Ecto neural progenitor cell (in vitro differentiated cells): ENCODE measurements at regions not wholly inside any gene's neighbourhood (a gene's known extent, or its start where the extent isn't known, plus 50 kb on each side); places are given as distances from the start of the nearest gene placed in this dataset.

Experiments
- DNase-seq: peaks from one replicate; pipeline ENCODE4 v3.0.0-alpha.2; 2018; ENCODE audit warnings: low spot score

DNA sequence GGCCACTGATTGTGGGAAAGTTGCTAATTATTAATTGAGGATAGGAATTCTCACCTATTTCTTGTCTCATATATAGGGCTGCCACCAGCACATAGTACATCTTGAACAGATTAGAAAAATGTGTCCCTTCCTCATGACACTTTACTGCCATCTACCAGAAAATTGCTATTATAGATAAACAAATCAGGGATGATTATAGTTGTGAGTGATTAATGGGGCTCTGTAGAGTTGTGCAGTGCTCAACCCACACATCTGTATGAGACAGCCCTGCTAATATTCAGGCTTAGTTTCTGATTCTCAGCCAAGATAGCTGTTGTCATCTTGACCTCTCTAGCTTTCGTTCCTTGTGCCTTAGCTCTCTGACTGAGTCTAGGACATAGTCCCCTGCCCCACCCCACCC, 373.3 kb downstream of the TLE4 start:
- no peak for DNase-seq

DNA sequence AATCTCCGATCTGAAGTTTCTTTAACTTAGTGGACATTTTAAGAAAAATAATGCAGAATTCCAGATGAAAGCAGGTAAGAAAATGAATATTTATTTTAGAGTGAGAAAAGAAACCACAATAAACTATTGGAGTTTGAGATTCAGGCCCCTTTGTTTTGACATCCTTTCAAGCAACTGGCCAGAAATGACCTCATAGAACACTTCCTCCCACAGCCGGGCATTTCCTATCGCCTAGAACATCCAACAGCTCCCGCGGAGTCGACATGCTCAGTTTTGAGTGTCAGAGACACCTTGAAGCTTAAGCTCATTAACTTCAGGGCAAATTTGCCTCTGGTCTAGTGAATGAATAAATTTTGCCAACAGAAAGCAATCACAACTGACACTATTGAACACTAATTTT, 369.2 kb downstream of the TLE4 start:
- DNase-seq, result no peak

DNA sequence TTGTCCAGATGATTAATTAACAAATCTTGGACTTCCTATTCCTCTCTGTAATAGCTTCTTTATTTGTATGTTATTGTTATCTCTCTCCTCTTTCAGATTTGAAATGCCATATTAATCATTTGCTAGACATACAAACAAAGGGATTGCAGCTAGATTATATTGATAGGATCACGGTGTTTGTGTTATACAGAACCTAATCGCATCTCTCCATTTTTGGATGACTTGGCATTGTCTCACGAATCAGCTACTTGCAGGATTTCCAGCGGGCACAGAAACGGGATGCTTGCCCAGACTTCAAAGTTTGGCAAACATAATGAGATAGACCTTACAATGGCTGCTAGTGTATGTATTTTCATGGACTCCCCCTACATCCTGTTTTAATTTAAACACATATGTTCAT, 368.1 kb downstream of the TLE4 start:
- DNase-seq, result no peak

DNA sequence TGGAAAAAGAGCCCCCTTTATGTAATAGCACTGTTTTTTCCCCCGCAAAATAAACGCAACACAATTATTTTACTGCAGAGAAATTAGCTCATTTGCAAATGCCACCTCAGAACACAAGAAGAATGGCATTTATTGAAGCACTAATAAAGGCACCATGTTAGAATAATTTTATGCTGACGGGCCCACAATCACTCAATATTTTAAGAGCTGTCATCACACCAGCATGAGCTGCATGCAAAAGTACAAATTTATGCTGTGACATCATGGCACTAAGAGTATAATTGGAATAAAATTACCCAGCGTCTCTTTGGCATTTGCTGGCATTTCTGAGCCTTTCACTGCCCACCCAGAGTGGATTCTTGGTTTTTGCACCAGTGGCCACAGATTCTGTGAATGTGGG, 364.6 kb downstream of the TLE4 start:
- DNase-seq, result no peak

DNA sequence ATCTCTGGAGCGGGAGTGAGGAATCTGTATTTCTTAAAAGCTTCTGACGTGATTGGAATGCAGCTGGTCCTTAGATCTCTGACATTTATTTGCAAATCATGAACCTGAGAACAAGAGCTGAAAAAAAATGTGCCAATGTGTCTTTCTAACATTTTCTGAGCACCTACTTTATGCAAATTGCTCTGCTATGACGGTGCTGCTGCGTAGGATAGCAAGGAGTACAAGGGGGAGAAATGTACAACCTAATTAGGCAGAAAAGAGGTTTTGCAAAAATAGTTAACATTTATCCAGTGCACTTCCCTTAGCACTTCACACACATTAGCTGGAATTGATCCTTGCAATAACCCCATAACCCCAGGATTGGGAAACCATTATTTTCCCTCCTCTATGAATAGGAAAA, 357.5 kb downstream of the TLE4 start:
- DNase-seq, result no peak

DNA sequence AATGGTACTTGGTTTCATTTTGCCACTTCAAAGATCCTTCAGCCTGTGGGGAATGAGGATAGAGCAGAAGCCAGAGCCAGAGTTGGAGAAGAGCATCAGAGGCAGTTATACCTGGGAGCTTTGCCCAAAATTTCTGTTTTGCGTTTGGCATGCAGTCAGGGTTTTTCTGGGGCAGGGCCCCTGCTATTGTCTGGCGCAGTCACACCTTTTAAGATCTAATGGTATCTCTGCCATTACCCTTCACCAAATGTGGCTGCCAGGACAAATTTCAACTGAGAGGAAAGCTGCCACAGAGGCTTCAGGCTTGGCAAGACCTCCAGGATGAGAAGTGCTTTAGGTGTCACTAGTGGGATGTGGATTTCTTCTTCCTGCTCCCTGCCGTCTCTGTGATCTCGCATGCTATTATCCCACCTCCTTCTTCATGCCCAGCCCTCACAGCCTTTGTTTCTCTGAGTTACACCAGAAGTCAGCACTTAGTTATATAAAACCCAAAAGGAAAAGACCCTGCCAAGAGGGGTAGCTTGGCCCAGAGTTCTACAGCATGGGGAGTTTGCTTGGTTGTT, 357.0 kb downstream of the TLE4 start:
- no peak for DNase-seq

DNA sequence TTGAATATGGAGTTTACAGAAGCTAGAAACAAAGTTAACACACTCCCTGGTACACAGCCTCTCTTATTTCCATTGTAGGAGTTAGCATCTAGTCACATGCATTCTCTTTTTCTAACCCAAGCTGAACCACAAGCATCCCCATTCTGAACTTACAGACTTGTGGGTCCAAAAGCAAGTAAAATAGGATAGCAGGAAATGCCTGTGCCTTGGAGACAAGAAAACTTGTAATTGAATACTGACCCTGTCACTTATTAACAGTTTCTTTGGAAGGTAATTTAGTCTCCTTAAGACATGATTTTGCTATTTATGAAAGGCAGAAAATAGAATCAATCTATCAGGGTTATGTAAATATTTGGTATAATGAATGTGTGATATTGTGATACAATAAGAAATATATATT, 353.6 kb downstream of the TLE4 start:
- DNase-seq, result no peak

DNA sequence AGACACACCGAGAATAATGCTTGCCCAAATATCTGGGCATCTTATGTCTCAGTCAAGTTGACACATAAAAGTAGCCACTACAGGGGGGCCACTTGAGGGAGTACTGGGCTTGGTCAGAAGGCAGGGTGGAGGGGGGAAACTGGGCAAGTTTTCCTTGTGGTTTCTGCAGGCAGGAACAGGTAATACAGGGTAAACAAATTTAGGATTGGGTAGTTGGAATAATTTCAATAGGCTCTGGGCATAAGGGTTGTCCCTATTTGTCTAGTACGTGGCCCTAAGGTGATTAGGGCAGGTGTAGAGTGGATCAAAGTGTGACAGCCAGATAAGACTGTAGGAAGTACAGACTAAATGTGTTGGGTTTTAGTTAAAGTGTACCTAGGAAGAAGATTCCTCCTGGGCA, 353.1 kb downstream of the TLE4 start:
- no peak for DNase-seq

DNA sequence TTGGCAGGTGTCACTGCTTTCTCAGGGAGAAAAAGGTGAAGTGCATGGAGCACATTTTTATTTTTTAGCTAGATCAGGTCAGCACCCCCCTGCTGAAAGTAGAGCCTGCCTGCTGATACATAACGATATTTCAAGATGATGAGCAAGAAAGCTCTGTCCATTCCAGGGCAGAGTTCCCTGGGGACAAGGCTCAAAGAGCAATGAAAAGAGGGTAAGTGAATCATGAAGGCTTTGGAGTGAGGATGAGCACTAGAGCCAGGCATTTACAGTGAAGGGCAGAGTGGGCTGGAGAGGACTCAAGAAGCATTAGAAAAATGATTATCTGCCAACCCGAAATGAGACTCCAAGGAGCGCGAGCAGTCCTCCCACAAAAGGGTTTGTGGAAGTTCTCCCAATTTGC, 345.7 kb downstream of the TLE4 start:
- no peak for DNase-seq

DNA sequence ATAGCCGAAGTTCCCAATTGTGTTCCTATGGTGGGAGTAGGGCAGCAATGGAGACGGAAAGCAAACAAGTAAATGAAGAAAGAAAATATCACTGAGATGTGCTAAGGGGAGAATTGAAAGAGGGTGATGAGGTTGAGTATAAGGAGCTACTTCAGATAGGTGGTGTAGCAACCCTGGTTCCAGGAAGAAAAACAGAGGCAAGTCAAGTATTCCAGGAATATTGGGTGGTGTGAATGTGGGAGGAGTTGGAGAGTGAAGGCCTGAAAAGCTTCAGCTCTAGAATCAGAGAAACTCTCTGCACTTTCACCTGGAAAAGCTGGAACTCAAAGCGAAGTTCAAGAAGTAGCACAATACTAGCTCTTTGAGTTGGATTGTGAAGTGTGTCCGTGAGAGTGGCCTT, 342.1 kb downstream of the TLE4 start:
- DNase-seq, result no peak

DNA sequence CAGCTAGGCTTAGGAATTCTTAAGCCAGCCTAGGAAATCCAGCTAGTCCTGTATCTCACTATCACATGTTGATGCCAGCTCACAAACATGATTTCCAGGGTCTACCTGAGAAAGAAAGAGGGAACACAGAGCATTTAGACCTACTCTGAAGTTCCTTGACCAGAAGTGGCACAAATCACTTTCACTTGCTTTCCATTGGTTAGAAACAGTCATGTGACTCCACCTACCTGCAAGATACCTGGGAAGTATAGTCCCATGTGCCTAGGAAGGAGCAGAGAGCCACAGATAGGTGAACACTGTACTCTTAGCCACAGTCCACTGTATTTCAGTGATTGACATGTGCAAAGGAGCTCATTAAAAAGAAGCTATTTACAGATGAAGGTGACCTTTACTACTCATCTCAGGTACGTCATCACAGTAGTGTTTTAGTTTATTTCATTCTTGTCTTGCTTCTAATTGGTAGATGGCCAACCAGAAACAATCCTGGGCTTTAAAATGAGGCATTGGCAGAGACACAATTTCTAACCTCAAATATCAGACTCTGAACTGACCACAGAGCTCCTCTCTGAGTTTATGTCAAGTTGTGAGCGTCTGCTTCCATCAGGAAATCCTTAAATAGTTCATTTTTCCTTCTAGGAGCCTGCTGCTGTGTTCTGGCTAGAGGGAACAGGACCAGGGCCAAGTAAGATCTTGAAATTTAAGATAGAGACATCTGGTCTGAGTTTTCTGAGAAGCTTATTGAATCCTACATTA, 340.7 kb downstream of the TLE4 start:
- no peak for DNase-seq

DNA sequence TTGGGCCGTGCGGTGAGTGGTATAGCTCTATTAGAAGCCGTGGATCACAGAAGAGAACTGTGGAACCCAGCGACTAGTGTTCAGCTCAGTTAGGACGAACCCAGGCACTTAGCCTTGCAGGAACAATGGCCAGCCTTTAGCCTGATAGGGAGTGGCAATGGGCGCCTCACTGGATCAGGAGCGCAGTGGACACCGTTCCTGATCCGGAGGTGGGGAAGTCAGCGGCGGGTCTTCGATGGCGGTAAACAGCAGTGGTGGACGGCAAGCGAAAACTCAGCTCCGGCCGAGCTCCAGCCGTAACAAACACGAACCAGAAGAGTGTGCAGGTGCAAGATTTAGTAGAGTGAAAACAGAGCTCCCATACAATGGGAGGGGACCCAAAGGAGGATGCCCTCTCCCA, 340.0 kb downstream of the TLE4 start:
- DNase-seq, result no peak

DNA sequence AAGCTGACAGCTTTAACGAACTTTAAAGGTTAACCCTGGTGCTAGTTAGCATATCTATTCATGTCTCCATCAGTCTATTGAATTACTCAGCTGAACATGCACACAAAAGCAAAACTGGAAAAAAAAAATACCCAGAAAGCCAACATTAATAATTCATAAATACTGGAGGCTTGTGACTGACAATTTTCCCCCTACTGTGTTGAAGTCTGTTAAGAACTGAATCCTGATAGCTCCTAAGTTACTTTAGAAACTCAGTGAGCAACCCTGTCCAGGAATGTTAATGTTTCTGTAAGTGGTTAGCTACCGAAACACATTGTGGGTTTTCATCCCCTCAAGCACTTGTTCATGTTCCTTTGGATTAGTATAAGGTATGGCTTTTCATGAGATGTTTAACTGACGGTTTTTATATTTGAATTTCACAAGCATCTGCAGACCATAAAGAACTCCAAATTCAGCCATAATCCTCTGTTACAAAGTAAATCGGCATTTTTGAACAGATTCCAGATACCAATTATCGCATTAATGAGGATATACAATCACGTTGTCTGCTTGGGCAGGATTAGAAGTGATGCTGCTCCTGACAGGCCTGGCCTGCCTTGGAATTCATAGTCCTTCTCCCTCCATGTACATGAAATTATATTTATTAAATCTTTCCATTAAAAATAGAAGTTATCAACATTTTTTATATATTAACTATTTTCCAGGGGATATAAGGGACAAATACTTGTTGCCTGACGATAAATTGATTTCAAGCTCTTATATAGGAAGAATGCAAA, 331.2 kb downstream of the TLE4 start:
- DNase-seq, result no peak

DNA sequence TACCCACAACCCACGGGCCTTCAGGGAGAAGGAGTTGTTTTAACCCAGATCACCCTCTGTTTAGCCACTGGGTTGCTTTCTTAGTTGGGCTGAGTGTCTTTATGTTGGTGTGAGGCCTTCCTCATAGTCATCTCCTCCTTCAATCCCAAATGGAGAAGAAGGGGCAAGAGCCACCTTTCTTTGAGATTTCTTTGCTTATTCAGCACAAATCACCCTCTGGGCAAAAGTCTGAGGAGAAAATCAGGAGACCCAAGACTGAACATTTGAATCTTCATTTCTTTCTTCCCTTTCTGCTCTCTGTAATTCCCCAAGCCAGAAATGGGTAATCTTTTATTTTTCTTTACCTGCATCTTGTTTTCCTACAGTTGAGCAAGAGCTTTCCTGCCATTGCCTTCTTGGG, 329.0 kb downstream of the TLE4 start:
- no peak for DNase-seq

DNA sequence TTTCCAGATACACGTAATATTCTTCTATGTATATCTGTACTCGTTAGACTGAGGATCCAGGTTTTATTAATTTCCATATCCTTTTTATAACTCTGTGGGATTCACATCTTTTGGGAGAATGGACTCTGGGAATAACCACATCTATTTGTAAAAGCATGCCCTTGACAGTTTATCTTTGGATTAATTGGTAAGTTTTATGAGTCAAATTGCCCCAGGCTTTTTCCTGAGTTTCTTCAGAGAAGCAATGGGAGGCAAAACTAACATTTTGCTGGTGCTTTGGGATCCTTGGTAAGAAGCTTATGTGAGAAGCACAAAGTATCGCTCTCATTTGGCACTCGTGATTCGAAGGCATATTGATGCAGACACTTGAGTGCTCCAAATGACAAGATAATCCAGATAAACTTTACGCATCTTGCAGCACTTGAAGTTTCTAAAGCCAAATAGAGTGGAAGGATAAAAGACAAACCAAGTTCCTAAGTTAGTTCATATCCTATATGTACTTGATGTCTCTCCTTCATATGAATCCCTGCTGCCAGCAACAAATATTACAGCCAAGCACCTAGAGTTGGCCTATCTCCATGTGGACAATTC, 324.7 kb downstream of the TLE4 start:
- DNase-seq, result no peak

DNA sequence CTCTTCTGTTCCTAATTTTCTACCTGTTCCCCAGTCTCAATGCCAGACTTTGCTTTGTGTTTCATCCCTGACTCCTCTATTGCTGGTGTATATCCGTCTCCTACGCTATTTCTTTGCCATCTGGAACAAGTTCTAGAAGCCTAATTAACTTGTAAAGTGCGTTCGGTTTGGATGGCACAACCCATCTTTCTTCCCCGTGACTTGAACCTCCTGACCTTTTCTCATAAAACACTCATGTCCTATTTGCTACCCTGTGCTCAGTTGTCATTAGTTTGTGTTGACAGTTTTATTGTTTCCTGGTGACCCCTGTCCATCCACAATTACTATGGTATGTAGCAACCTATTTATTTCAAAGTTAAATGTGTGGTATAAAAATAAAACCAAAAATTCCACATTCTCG, 323.5 kb downstream of the TLE4 start:
- no peak for DNase-seq

DNA sequence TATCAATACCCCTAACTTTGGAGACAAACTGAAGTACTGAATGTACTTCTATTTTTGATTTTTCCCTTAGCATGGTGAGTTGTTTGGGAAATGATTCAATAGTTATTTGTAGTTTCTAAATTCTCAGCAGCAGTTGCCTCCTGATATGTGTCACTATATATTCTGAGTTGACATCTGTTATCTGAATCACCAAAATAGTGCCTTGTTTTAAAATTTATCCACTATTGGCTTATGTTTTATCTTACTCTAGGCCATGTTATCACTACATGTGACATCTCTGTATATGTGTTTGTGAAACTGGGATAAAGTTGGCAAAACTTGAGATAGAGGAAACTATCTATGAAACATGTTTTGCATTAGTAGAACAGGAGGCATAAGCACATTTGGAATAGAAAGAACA, 317.6 kb downstream of the TLE4 start:
- no peak for DNase-seq

DNA sequence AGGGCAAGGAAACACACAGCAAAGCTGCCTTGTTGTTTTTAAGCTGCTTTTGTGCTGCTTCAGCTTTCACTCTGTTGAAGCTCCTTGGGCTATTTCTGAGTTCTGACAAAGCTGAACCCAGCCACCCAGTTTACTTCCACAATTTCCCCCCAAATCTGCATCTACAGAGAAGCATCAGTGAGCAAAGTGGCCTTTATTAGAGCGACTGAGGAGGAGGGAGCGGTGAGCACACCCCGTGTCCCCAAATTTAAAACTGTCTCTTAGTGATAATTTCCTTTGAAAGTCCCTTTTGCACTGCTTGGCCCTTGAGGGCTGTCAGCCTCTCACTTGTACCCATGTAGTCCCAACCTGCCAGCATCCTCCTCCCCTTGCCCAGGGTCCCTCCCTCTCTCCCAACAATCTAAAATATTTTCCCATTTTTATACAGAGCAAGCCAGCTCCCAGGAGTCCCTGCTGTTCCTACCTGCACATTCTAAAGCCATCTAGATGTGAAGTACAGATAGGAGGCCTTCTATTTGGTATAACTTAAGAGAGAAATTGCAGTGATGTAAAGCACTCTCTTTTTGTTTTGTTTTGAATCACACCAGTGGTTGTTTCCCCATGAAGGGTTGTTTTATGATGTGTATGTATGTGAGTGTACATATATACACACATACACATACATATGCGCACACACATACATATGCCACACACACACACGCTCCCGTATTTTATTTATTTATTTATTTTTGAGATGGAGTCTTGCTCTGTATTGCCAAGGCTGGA, 313.5 kb downstream of the TLE4 start:
- no peak for DNase-seq

DNA sequence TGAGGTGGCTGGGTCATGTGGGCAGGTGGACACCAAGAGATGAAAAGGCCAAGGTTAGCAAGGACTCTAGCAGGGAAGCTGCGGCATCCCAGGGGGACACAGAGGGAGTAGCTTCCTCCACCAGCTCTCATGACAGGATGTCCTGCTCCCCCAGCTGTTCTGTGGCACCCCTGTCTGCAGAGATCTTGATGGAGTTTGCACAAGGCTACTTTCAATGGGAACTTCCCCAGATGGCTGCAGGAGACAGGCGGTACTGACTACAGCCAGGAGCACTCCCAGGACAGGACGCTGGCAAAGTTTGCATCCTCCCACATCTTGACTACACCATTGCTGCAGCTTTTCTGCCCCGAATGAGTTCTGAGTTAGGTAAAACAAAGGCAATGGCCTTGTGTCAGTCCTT, 312.8 kb downstream of the TLE4 start:
- DNase-seq, result no peak

DNA sequence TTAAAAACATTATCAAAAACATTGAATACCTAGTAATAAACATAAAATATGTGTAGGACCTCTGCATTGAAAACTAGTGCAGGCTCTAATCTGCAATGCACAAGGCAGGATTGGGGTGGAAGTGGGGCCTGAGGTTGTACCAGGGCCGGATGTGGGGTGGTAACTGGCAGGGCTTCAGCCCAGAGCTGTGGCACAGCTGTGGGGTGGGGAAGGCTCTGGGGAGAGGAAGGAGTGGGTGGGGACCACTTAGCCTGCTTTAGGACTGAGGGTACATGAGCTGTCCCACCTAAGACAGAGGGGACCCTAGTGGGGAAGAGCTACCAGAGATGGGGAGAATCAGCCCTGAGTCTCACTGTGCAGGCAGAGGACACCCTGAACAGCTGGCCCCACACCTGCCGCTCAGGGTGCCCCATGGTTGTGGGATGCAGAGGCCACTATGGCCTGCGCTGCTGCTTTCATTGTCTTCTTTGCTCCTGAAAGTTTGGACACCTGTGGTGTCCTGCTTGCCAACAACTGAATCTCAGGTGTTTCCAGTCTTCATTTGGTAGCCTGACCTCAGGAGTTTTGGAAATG, 311.4 kb downstream of the TLE4 start:
- no peak for DNase-seq

DNA sequence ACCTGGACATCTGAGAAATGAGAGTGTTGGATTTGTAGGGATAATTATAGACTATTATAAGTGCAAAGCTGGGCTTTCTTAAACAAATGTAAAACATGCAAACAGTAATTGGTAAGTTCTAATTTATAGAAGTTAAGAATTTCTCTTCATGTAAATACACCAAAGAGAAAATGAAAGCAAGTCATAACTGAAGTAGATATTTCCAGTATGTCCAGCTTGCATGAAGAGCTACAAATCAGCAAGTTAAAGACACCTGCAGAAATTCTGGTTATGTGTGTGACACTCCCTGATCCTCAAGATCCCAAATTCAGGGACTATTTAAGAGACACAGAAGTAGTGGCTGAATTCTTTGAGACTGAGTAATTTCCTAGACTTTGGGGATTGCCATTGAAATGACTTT, 308.9 kb downstream of the TLE4 start:
- DNase-seq, result no peak
